ENCODE measurements at regions not wholly inside any gene's neighbourhood (a gene's known extent, or its start where the extent isn't known, plus 50 kb on each side); places are given as distances from the start of the nearest gene placed in this dataset.

DNA sequence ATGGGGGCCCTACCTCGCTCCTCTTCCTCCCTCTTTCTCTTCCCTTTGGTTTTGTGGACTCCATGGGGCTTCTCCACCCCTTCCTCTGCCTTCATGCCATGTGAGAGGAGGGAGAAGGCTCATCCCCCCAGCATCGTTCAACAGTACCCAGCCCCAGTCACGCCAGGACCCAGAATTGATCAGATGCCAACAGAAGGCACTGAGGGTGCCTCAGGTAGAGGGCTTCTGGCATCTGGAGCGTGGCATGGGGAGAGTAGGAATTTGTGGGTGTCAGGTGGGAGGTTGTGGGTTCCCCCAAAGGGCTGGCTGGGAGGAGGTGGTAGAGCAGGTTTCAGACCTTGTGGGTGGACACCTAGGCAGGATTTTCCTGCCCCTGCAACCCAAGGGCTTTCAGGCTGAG, 122.0 kb downstream of the TWIST2 start:
- H3K27me3 ChIP-seq (ENCODE audit: control insufficient read depth, extremely low read depth, insufficient read depth, low read length) = peaks cover 15% of the 10 kb centered on the region
- no peak for TF ChIP-seq EZH2 (IDR thresholded peaks at IDR 0.05; ENCODE audit: low read length)
- TF ChIP-seq, protein P1, sequence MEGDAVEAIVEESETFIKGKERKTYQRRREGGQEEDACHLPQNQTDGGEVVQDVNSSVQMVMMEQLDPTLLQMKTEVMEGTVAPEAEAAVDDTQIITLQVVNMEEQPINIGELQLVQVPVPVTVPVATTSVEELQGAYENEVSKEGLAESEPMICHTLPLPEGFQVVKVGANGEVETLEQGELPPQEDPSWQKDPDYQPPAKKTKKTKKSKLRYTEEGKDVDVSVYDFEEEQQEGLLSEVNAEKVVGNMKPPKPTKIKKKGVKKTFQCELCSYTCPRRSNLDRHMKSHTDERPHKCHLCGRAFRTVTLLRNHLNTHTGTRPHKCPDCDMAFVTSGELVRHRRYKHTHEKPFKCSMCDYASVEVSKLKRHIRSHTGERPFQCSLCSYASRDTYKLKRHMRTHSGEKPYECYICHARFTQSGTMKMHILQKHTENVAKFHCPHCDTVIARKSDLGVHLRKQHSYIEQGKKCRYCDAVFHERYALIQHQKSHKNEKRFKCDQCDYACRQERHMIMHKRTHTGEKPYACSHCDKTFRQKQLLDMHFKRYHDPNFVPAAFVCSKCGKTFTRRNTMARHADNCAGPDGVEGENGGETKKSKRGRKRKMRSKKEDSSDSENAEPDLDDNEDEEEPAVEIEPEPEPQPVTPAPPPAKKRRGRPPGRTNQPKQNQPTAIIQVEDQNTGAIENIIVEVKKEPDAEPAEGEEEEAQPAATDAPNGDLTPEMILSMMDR (optimal IDR thresholded peaks at IDR 0.05 in 1 of 3, IDR thresholded peaks at IDR 0.05 in 1 of 3, conservative IDR thresholded peaks at IDR 0.05 in 1 of 3; ENCODE audit: extremely low read depth in 1 of 3, insufficient read depth in 2 of 3, low read length in 3 of 3) = no peak
- DNase-seq (ENCODE audit: low read depth, low spot score) (no peak), FAIRE-seq (no peak)
- no peaks in the 10 kb centered on the region for H3K9me3 ChIP-seq (ENCODE audit: control insufficient read depth, low read depth, low read length)
- no peak overlapping the region for H3K27ac ChIP-seq (ENCODE audit: control insufficient read depth, insufficient read depth, low read length)
- H3K4me2 ChIP-seq (ENCODE audit: control insufficient read depth, extremely low read depth, insufficient read depth, low read depth, low read length) = no peak overlapping the region
- dilution Hi-C loops (cut with MboI; ENCODE audit: extremely low pct_ligation_motif_present, low sequenced_read_pairs) = no loop called here
- H2AFZ ChIP-seq (ENCODE audit: control insufficient read depth, low read length) = no peak overlapping the region
- no peaks in the 10 kb centered on the region for H4K20me1 ChIP-seq (ENCODE audit: control insufficient read depth, extremely low read depth, insufficient read depth, low read length)
- H3K4me3 ChIP-seq (ENCODE audit: control insufficient read depth in 2 of 3, extremely low read depth in 1 of 3, insufficient read depth in 2 of 3, low read depth in 1 of 3, low read length in 3 of 3) = no peak overlapping the region
- H3K36me3 ChIP-seq (ENCODE audit: control insufficient read depth in 2 of 2, extremely low read depth in 1 of 2, insufficient read depth in 2 of 2, low read length in 2 of 2) = no peaks in the 10 kb centered on the region
- H3K9me1 ChIP-seq (ENCODE audit: control insufficient read depth, extremely low read depth, insufficient read depth, low read length) = no peaks in the 10 kb centered on the region
- H3K4me1 ChIP-seq (ENCODE audit: control insufficient read depth, extremely low read depth, insufficient read depth, low read length) = peaks cover 17% of the 10 kb centered on the region
- H3K79me2 ChIP-seq (ENCODE audit: control insufficient read depth, insufficient read depth, low read length) = no peaks in the 10 kb centered on the region
- H3K9ac ChIP-seq (ENCODE audit: control insufficient read depth, extremely low read depth, insufficient read depth, low read length) = no peak overlapping the region

DNA sequence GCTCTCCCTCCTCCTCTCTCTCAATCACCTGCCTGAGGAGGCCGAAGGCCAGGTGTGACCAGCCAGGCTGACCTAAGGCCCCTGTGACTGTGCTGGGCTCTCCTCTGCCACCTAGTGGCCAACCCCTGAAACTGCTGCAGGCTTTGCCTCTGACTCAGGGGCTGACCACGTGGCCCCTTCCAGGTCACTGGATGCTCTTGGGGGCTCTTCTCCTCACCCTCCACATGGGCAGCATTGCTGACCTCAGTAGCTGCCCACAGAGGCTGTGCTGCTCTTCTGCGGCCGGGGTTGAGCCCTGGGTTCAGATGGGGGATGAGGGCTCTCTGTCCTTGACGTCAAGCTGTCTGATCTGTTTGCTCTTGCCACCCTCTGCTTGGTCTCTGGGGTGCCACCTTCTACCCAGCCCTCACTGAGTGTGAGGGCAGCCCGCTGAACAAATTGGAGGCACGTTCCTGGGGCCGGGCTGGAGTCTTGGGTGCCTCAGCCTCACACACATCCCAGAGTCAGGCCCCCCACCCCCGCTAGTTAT, 122.7 kb downstream of the TWIST2 start:
- peaks cover 18% of the 10 kb centered on the region for H3K4me1 ChIP-seq (ENCODE audit: control insufficient read depth, extremely low read depth, insufficient read depth, low read length)
- no peaks in the 10 kb centered on the region for H4K20me1 ChIP-seq (ENCODE audit: control insufficient read depth, extremely low read depth, insufficient read depth, low read length)
- dilution Hi-C loops (cut with MboI; ENCODE audit: extremely low pct_ligation_motif_present, low sequenced_read_pairs) = no loop called here
- H2AFZ ChIP-seq (ENCODE audit: control insufficient read depth, low read length) = no peak overlapping the region
- no peaks in the 10 kb centered on the region for H3K79me2 ChIP-seq (ENCODE audit: control insufficient read depth, insufficient read depth, low read length)
- no peak for DNase-seq (ENCODE audit: low read depth, low spot score)
- no peak for FAIRE-seq
- no peak for TF ChIP-seq EZH2 (IDR thresholded peaks at IDR 0.05; ENCODE audit: low read length)
- TF ChIP-seq, protein P1 (optimal IDR thresholded peaks at IDR 0.05 in 1 of 3, IDR thresholded peaks at IDR 0.05 in 1 of 3, conservative IDR thresholded peaks at IDR 0.05 in 1 of 3; ENCODE audit: extremely low read depth in 1 of 3, insufficient read depth in 2 of 3, low read length in 3 of 3) = peak; percentile 83 to 99 (median 99)
- no peak overlapping the region for H3K9ac ChIP-seq (ENCODE audit: control insufficient read depth, extremely low read depth, insufficient read depth, low read length)
- H3K27ac ChIP-seq (ENCODE audit: control insufficient read depth, insufficient read depth, low read length) = no peak overlapping the region
- H3K4me3 ChIP-seq (ENCODE audit: control insufficient read depth in 2 of 3, extremely low read depth in 1 of 3, insufficient read depth in 2 of 3, low read depth in 1 of 3, low read length in 3 of 3) = no peak overlapping the region
- H3K27me3 ChIP-seq (ENCODE audit: control insufficient read depth, extremely low read depth, insufficient read depth, low read length) = peaks cover 14% of the 10 kb centered on the region
- no peaks in the 10 kb centered on the region for H3K9me3 ChIP-seq (ENCODE audit: control insufficient read depth, low read depth, low read length)
- H3K9me1 ChIP-seq (ENCODE audit: control insufficient read depth, extremely low read depth, insufficient read depth, low read length) = no peaks in the 10 kb centered on the region
- H3K4me2 ChIP-seq (ENCODE audit: control insufficient read depth, extremely low read depth, insufficient read depth, low read depth, low read length) = no peak overlapping the region
- H3K36me3 ChIP-seq (ENCODE audit: control insufficient read depth in 2 of 2, extremely low read depth in 1 of 2, insufficient read depth in 2 of 2, low read length in 2 of 2) = no peaks in the 10 kb centered on the region

All from keratinocyte (primary cell).